ENCODE measurements at regions not wholly inside any gene's neighbourhood (a gene's known extent, or its start where the extent isn't known, plus 50 kb on each side); places are given as distances from the start of the nearest gene placed in this dataset.

DNA sequence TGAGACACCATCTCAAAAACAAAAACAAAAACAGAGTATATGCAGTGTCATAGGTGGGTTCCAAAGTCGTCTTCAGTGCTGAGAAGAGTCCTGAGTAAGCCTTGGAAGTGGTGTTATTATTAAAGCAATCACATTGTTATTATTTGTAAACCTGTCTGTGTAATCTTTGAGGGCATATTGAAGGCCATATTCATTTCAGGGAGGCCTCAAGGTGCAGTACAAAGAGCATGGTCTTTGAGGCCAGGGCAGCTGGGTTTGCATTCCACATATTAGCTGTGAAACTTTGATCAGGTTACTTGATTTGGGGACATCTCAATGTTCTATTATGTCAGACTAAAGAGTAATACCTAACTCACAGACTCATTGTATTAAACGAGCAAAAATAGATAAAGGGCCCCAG, 139.3 kb upstream of the SOX4 start:
- no peaks in the 10 kb centered on the region for H3K36me3 ChIP-seq
- H3K9me3 ChIP-seq = no peaks in the 10 kb centered on the region
- H3K9ac ChIP-seq = no peak overlapping the region
- H3K27ac ChIP-seq = no peak overlapping the region
- H3K27me3 ChIP-seq = no peaks in the 10 kb centered on the region
- H4K20me1 ChIP-seq = no peaks in the 10 kb centered on the region
- no peak overlapping the region for H3K4me2 ChIP-seq
- H3K4me1 ChIP-seq = peaks cover 12% of the 10 kb centered on the region
- H3K4me3 ChIP-seq = no peak overlapping the region
- TF ChIP-seq Cebpa-rat (IDR thresholded peaks at IDR 0.05) = no peak

DNA sequence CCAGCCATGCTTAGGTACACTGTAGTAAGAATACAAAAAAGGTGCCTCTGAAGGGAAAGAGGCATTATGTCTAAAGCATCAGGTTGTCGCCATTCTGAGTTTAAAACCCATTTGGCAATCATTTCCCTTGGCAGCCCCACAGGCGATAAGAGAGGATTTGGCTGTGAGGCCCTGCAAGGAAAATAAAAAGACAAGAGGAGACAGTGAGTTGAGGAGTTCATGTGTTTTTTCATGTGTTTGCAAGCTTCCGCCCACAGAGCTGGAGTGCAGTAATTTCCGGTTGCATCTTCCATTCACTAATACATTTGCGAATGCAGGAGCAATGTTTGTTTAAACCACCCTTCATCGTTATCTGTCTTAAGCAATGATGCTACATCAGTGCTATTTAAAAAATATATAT, 138.5 kb upstream of the SOX4 start:
- no peaks in the 10 kb centered on the region for H3K27me3 ChIP-seq
- no peak overlapping the region for H3K27ac ChIP-seq
- no peak overlapping the region for H3K4me2 ChIP-seq
- H3K4me1 ChIP-seq = peaks cover 12% of the 10 kb centered on the region
- no peak overlapping the region for H3K4me3 ChIP-seq
- H3K9ac ChIP-seq = no peak overlapping the region
- TF ChIP-seq Cebpa-rat (IDR thresholded peaks at IDR 0.05) = no peak
- no peaks in the 10 kb centered on the region for H3K9me3 ChIP-seq
- no peaks in the 10 kb centered on the region for H4K20me1 ChIP-seq
- H3K36me3 ChIP-seq = no peaks in the 10 kb centered on the region

DNA sequence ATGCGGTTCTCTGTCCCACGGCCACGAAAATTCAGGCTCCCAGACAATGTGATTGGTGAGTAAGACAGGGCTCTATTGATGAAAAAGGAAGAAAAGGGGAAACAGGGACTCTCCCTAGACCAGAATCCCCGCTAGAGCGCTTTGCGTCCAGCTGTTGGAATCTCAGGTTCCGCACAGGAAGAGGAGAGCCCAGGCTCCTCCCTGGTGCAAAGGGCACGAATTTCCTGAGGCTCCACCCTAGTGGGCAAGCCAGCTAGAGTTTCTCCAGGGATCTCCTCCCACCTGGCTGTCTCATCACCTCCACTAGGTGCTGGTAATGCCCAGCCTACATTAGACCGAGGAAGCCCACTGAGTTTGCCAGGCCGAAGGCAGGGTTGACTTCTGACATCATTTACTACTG, 135.9 kb upstream of the SOX4 start:
- no peak overlapping the region for H3K9ac ChIP-seq
- H3K36me3 ChIP-seq = no peaks in the 10 kb centered on the region
- H3K4me2 ChIP-seq = no peak overlapping the region
- no peaks in the 10 kb centered on the region for H3K4me1 ChIP-seq
- TF ChIP-seq Cebpa-rat (IDR thresholded peaks at IDR 0.05) = no peak
- H3K4me3 ChIP-seq = no peak overlapping the region
- no peak overlapping the region for H3K27ac ChIP-seq
- no peaks in the 10 kb centered on the region for H3K27me3 ChIP-seq
- no peaks in the 10 kb centered on the region for H3K9me3 ChIP-seq
- no peaks in the 10 kb centered on the region for H4K20me1 ChIP-seq

DNA sequence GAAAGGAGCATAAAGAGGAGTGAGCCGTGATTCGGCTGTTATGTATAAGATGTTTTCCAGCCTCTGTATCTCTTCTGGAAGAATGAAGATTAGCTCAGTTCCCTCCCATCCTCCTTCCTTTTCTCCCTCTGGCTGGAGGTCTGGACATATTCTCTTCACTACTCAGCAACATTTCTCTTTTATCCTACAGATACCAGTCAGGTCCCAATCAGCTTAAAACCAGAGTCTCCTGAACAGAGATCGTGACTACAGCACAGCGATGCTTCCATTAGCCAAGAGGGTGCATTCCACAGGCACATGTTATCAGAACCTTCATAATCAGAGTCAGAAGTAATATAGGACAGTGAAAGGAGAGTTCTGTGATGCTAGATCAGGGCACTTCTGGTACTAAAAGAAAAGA, 133.9 kb upstream of the SOX4 start:
- no peaks in the 10 kb centered on the region for H3K9me3 ChIP-seq
- H3K27ac ChIP-seq = no peak overlapping the region
- no peaks in the 10 kb centered on the region for H3K36me3 ChIP-seq
- no peaks in the 10 kb centered on the region for H4K20me1 ChIP-seq
- no peaks in the 10 kb centered on the region for H3K4me1 ChIP-seq
- no peaks in the 10 kb centered on the region for H3K27me3 ChIP-seq
- no peak for TF ChIP-seq Cebpa-rat (IDR thresholded peaks at IDR 0.05)
- no peak overlapping the region for H3K4me2 ChIP-seq
- H3K4me3 ChIP-seq = no peak overlapping the region
- H3K9ac ChIP-seq = no peak overlapping the region

DNA sequence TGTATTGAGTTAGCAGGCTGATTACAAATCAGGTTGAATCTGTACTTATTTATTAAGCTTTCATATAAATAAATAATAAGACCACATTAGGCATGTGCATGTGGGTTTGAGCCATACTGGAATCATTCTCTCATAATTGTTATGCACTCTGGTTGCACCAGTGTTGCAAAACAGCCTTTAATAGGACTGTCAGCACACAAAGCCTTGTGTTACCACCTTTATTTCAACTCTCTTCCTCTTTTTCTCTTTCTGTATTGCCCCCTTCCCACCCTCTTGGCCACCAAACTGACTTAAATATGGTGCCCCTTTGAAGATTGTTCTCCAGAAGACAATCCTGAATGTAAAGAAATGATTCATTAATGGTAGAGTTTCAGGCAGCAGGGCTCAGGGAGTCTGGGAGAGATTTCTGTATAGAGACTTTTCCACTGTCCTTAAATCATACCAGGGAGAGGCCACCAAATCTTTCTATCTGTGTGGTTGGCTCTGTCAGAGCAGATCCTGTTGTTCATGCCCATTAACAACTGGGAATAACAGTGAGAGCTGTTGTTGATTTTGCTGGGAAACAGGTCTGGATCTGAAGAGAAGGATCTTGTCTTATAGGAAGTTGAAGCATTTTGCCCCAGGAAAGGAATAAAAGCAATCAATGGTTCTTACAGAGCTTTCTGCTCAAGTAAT, 131.6 kb upstream of the SOX4 start:
- Histone ChIP-seq H3K4me3 (no peak overlapping the region), H3K4me2 (no peak overlapping the region), H3K27ac (no peak overlapping the region), H3K9ac (no peak overlapping the region), H3K4me1 (no peaks in the 10 kb centered on the region), H3K36me3 (no peaks in the 10 kb centered on the region), H3K27me3 (no peaks in the 10 kb centered on the region), H3K9me3 (no peaks in the 10 kb centered on the region; the same call in 1 of the 2 replicates), H4K20me1 (no peaks in the 10 kb centered on the region)
- TF ChIP-seq Cebpa-rat (IDR thresholded peaks at IDR 0.05) = no peak

DNA sequence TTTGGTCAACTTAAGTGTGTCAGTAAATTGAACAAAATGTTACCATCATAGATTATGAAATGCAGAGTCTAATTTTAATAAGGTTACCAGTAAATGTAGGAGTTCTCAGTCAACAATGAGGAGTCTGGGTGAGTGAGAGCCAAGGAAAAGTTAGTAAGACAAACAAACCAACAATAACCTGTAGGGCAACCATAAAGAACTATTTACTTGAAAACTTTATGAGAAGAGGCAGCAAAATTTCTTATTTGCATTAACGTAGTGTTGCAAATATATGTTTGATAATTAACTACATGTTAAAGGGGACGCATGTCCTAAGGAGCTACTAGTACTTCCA, 131.1 kb upstream of the SOX4 start:
- Histone ChIP-seq H3K4me3 (no peak overlapping the region), H3K4me2 (no peak overlapping the region), H3K4me1 (no peaks in the 10 kb centered on the region), H3K9me3 (no peaks in the 10 kb centered on the region; the same call in 1 of the 2 replicates), H3K9ac (no peak overlapping the region), H3K27me3 (no peaks in the 10 kb centered on the region), H3K36me3 (no peaks in the 10 kb centered on the region), H4K20me1 (no peaks in the 10 kb centered on the region), H3K27ac (no peak overlapping the region)
- TF ChIP-seq Cebpa-rat (IDR thresholded peaks at IDR 0.05) = no peak

DNA sequence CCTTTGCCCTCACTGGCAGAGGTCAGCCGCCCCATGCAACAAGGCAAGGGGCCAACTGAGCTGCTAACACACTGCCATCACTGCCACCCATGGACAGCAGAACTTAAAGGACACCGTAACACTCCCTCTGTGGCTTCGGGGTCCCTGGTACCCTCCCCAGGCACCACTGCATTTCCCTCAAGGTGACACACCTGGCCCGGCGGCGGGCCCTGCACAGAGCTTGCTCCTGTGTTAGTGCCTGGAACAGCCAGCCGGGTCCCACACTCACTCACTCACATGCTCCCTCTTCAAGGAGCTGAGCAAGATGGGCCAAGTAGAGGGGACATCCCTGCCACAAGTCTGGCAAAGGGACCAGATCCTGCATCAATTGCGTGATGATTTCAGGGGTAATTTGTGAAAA, 126.5 kb upstream of the SOX4 start:
- no peaks in the 10 kb centered on the region for H4K20me1 ChIP-seq
- H3K9me3 ChIP-seq = no peaks in the 10 kb centered on the region; the same call in 1 of the 2 replicates
- no peaks in the 10 kb centered on the region for H3K27me3 ChIP-seq
- no peaks in the 10 kb centered on the region for H3K4me1 ChIP-seq
- no peaks in the 10 kb centered on the region for H3K36me3 ChIP-seq
- no peak overlapping the region for H3K9ac ChIP-seq
- H3K27ac ChIP-seq = no peak overlapping the region
- no peak overlapping the region for H3K4me2 ChIP-seq
- no peak overlapping the region for H3K4me3 ChIP-seq
- no peak for TF ChIP-seq Cebpa-rat (IDR thresholded peaks at IDR 0.05)

DNA sequence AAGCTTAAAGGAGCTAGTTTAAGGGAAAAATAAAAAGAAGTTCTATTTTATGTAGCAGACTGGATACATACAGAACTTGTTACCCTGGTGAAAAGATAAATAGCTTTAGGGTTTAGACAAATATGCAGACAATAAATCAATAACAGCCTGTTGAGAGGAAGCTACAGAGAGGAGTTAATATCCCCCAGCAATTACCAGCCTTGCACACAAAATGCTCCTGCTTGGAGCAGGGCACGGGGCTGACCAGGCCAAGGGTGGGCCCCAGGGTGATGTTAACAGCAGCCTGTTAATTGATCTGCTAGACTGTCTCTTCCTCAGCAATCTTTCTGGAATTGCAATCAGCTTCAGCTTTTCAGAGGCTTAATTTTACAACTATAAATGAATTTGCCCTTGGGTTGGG, 125.1 kb upstream of the SOX4 start:
- no peak for TF ChIP-seq Cebpa-rat (IDR thresholded peaks at IDR 0.05)
- Histone ChIP-seq H3K36me3 (no peaks in the 10 kb centered on the region), H4K20me1 (no peaks in the 10 kb centered on the region), H3K4me2 (no peak overlapping the region), H3K4me1 (no peaks in the 10 kb centered on the region), H3K9me3 (no peaks in the 10 kb centered on the region; the same call in 1 of the 2 replicates), H3K27ac (no peak overlapping the region), H3K4me3 (no peak overlapping the region), H3K27me3 (no peaks in the 10 kb centered on the region), H3K9ac (no peak overlapping the region)

DNA sequence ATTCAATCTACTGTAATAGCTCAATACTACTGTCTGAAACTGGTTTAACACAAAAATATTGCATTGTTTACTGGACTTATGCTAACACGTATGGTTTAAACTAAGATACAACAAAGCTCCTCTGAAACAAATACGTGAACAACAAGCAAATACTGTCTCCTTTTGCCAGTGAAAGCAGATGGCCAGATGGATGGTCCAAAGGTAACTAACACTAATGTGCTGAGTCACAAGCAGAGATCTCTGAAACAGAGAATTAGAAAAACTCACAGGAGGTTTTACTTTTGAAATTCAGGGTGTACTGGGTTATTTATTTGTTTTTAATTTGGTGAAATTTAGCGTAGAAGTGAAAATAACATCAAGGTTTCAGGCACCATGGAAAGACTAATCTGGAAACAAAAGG, 124.3 kb upstream of the SOX4 start:
- H3K4me2 ChIP-seq = no peak overlapping the region

DNA sequence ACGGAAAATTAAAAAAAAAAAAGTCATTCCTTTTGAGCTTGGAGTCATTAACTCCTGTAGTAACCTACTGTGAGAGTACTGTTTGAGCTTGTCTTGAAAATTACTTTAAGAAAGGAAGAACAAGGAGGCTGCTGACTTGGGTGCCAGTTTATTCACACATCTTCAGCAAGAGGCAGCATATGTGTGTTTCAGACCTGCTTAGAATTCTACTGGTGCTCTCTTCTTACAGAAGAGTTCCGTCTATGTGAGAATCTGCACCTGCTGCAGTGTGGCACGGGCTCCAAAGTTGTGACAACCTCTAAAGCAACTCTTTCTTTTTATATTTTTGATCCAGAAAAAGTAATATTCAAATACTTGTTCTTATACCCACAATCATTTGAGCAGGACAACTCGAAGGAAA, 117.4 kb upstream of the SOX4 start:
- H4K20me1 ChIP-seq = no peaks in the 10 kb centered on the region
- H3K9me3 ChIP-seq = no peaks in the 10 kb centered on the region
- TF ChIP-seq Cebpa-rat (IDR thresholded peaks at IDR 0.05) = no peak
- no peaks in the 10 kb centered on the region for H3K27me3 ChIP-seq
- no peaks in the 10 kb centered on the region for H3K36me3 ChIP-seq
- H3K27ac ChIP-seq = no peak overlapping the region
- no peak overlapping the region for H3K9ac ChIP-seq
- H3K4me2 ChIP-seq = no peak overlapping the region
- no peak overlapping the region for H3K4me3 ChIP-seq
- H3K4me1 ChIP-seq = no peaks in the 10 kb centered on the region

More for the DNA sequence above, 124.3 kb upstream of the SOX4 start:
- Histone ChIP-seq H3K27me3 (no peaks in the 10 kb centered on the region), H3K9ac (no peak overlapping the region), H3K36me3 (no peaks in the 10 kb centered on the region), H3K4me3 (no peak overlapping the region), H4K20me1 (no peaks in the 10 kb centered on the region), H3K9me3 (no peaks in the 10 kb centered on the region; the same call in 1 of the 2 replicates), H3K4me1 (no peaks in the 10 kb centered on the region), H3K27ac (no peak overlapping the region)
- TF ChIP-seq Cebpa-rat (IDR thresholded peaks at IDR 0.05) = no peak

DNA sequence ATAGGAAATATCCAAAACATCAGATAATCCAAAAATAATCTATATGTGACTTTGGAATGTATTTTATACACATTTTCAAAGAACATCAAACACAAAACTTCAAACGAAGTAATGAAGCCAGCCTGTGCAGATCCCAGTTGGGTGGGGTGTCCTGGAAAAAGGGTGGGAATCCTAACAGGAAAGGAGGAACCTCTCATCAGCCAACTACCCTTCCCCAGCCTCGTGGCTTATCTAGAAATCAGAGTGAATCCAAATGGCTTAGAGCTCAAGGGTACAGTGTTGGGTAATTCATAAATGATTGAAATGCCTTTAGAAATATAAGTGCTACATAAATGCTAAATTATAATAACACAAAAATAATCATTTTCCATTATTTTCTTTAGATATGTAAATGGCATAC, 115.1 kb upstream of the SOX4 start:
- H3K4me1 ChIP-seq = no peaks in the 10 kb centered on the region
- no peaks in the 10 kb centered on the region for H3K36me3 ChIP-seq
- no peak overlapping the region for H3K4me2 ChIP-seq
- H3K9me3 ChIP-seq = no peaks in the 10 kb centered on the region
- H3K4me3 ChIP-seq = no peak overlapping the region
- no peak overlapping the region for H3K9ac ChIP-seq
- no peaks in the 10 kb centered on the region for H4K20me1 ChIP-seq
- TF ChIP-seq Cebpa-rat (IDR thresholded peaks at IDR 0.05) = no peak
- no peak overlapping the region for H3K27ac ChIP-seq
- H3K27me3 ChIP-seq = no peaks in the 10 kb centered on the region
